ENCODE measurements at regions not wholly inside any gene's neighbourhood (a gene's known extent, or its start where the extent isn't known, plus 50 kb on each side); places are given as distances from the start of the nearest gene placed in this dataset.

DNA sequence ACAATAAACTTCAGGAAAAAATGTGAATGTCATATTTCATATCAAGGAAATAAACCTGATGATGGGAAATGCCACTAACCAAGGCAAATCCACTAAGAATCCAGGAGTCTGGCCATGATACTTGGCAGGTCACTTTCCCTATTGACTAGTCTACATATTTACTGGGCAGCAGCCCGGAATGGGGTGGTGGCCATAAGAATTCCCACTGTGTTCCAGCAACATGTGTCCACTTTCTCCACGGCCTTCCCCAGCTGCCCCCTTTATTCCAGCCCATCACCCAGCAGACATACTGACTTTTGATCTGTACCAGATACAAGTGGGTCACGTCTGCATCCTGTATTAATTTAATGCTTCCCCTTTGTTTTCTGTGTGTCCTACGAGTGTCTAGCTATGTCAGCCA, 234.5 kb upstream of the PRDM1 start:
- H3K4me3 Mint-ChIP-seq: no peak overlapping the region
- no peak overlapping the region for H3K27ac Mint-ChIP-seq
- H3K27me3 Mint-ChIP-seq: no peaks in the 10 kb centered on the region
- no peaks in the 10 kb centered on the region for H3K4me1 Mint-ChIP-seq (ENCODE audit: low read depth)
- H3K36me3 Mint-ChIP-seq (ENCODE audit: low read depth): no peaks in the 10 kb centered on the region
- no peaks in the 10 kb centered on the region for H3K9me3 Mint-ChIP-seq

GRCh38 chr6:105851113-105851580, 235.0 kb upstream of the PRDM1 start:
- H3K9me3 Mint-ChIP-seq: no peaks in the 10 kb centered on the region
- no peaks in the 10 kb centered on the region for H3K36me3 Mint-ChIP-seq (ENCODE audit: low read depth)
- no peak overlapping the region for H3K4me3 Mint-ChIP-seq
- no peaks in the 10 kb centered on the region for H3K27me3 Mint-ChIP-seq
- H3K4me1 Mint-ChIP-seq (ENCODE audit: low read depth): no peaks in the 10 kb centered on the region
- no peak overlapping the region for H3K27ac Mint-ChIP-seq

DNA sequence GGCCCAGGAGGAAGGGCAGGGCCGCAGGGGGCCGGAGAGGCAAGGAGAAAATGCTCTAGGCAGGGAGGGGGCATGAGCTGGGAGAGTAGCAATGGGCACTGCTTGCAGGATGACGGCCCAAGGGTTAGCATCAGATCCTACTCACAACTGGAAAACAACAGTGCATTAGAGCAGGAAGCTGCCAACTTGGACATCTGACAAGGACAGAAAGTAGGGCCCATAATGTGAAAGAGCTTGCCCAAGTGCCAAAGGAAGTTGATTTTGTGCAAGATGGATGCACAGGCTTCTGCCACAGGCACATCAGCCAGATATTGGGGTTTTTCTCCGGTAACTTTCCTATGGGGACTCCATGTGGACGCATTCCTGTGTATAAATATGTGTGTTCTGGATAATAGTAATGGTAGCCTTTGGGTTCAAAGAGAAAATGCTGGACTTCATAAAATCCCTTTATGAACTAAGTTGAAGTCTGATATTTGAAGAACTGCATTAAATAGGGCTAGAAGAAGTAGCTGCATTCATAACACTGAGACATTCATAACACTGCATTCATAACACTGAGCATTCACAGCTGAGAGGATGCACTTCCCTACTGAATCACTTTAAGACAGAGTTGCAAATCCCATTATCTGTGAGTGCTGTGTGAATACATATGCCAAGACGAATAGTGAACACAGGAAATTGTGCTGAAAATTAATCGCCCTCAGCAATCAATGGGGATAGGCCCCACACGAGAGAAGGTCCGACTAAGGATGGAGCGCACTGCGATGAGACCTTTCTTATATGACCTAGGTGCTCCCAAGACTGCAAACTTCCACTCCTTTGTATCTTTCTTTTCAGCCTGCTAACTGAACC, 235.6 kb upstream of the PRDM1 start:
- no peaks in the 10 kb centered on the region for H3K4me1 Mint-ChIP-seq (ENCODE audit: low read depth)
- no peaks in the 10 kb centered on the region for H3K9me3 Mint-ChIP-seq
- H3K36me3 Mint-ChIP-seq (ENCODE audit: low read depth): no peaks in the 10 kb centered on the region
- no peak overlapping the region for H3K4me3 Mint-ChIP-seq
- H3K27ac Mint-ChIP-seq: no peak overlapping the region
- no peaks in the 10 kb centered on the region for H3K27me3 Mint-ChIP-seq

GRCh38 chr6:105849746-105850145, 236.4 kb upstream of the PRDM1 start:
- Mint-ChIP-seq H3K4me3 (no peak overlapping the region), H3K27me3 (no peaks in the 10 kb centered on the region), H3K4me1 (ENCODE audit: low read depth) (no peaks in the 10 kb centered on the region), H3K27ac (no peak overlapping the region), H3K36me3 (ENCODE audit: low read depth) (no peaks in the 10 kb centered on the region), H3K9me3 (no peaks in the 10 kb centered on the region)

GRCh38 chr6:105847433-105847832, 238.7 kb upstream of the PRDM1 start:
- H3K27ac Mint-ChIP-seq: no peak overlapping the region

DNA sequence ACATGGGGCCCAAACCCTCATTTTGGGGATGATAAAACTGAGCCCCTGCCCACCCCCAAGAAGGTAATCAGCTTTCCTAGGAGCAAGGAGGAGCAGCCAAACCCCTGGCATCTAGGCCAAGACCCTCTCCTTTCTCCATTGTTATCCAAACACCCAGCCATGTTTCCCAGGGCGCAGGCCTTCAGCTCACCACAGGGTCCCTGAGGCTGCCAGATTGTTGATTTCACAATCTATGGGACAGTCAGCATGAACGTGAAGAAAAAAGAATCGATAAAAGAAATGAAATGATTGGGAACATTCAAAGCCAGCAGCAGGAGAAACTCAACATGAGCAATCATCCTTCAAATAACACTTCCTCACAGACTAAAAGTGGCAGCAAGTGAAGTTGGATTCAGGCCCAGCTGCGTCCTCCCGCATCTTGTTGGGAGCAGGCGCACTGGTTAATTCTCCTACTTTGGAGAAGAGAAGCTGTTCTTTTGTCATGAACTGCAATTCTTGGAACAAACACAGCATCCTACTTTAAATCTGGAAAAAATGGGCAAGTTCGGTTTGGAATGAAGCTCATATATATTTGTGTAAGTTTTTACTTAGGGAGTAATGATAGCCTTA, 241.8 kb upstream of the PRDM1 start:
- Mint-ChIP-seq H3K9me3 (no peaks in the 10 kb centered on the region), H3K27me3 (peaks cover 4% of the 10 kb centered on the region), H3K27ac (no peak overlapping the region), H3K4me3 (no peak overlapping the region), H3K36me3 (ENCODE audit: low read depth) (no peaks in the 10 kb centered on the region), H3K4me1 (ENCODE audit: low read depth) (no peaks in the 10 kb centered on the region)

More at GRCh38 chr6:105847433-105847832, 238.7 kb upstream of the PRDM1 start:
- no peaks in the 10 kb centered on the region for H3K36me3 Mint-ChIP-seq (ENCODE audit: low read depth)
- no peaks in the 10 kb centered on the region for H3K4me1 Mint-ChIP-seq (ENCODE audit: low read depth)
- H3K9me3 Mint-ChIP-seq: no peaks in the 10 kb centered on the region
- no peak overlapping the region for H3K4me3 Mint-ChIP-seq
- H3K27me3 Mint-ChIP-seq: no peaks in the 10 kb centered on the region

DNA sequence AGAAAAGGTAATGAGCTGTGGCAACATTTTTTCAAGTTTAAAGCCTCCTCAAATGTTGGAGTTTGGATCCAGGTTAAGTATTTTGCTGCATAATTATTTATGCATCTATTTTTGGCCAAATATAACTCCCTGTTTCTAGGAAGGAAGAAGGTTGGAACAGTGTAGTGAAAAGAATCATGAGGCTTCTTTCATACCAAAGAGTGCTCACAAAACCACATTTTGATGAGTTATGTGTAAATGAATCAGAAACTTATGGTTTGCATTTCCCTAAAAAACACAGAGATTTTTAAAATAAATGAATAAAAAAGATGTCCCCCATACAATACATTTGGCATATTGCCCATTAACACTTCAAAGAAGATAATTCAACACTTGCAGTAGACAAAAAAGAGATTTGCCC, 246.9 kb upstream of the PRDM1 start:
- peaks cover 8% of the 10 kb centered on the region for H3K27me3 Mint-ChIP-seq
- H3K36me3 Mint-ChIP-seq (ENCODE audit: low read depth): no peaks in the 10 kb centered on the region
- no peak overlapping the region for H3K27ac Mint-ChIP-seq
- H3K4me1 Mint-ChIP-seq (ENCODE audit: low read depth): peaks cover 4% of the 10 kb centered on the region
- no peak overlapping the region for H3K4me3 Mint-ChIP-seq
- H3K9me3 Mint-ChIP-seq: no peaks in the 10 kb centered on the region

GRCh38 chr6:105838171-105838570, 248.0 kb upstream of the PRDM1 start:
- Mint-ChIP-seq H3K4me1 (ENCODE audit: low read depth) (peaks cover 4% of the 10 kb centered on the region), H3K36me3 (ENCODE audit: low read depth) (no peaks in the 10 kb centered on the region), H3K27ac (no peak overlapping the region), H3K27me3 (peaks cover 8% of the 10 kb centered on the region), H3K9me3 (no peaks in the 10 kb centered on the region), H3K4me3 (no peak overlapping the region)

GRCh38 chr6:105836889-105837288, 249.2 kb upstream of the PRDM1 start:
- Mint-ChIP-seq H3K4me1 (ENCODE audit: low read depth) (peaks cover 4% of the 10 kb centered on the region), H3K4me3 (no peak overlapping the region), H3K27me3 (peaks cover 8% of the 10 kb centered on the region), H3K27ac (no peak overlapping the region), H3K9me3 (no peaks in the 10 kb centered on the region), H3K36me3 (ENCODE audit: low read depth) (no peaks in the 10 kb centered on the region)

DNA sequence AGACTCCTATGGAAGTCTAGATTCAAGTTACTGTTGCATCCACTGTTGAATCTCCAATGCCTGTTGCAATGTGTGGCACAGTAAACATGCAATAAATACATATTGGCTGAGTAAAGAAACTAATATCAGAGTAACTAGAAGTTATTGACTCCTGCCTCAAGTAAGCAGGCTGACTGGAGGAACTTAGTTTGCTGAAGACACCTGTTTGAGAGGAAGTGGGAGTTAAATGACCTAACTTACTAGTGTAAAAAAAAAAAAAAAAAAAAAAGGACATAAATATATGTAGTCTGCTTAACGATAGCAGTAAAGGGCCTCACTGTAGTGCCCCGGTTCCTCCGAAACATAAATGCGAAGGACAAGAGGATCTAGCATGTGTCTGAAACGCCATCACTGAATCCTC, 249.8 kb upstream of the PRDM1 start:
- Mint-ChIP-seq H3K4me1 (ENCODE audit: low read depth) (peaks cover 4% of the 10 kb centered on the region), H3K4me3 (no peak overlapping the region), H3K27me3 (peaks cover 8% of the 10 kb centered on the region), H3K36me3 (ENCODE audit: low read depth) (no peaks in the 10 kb centered on the region), H3K9me3 (no peaks in the 10 kb centered on the region), H3K27ac (no peak overlapping the region)

DNA sequence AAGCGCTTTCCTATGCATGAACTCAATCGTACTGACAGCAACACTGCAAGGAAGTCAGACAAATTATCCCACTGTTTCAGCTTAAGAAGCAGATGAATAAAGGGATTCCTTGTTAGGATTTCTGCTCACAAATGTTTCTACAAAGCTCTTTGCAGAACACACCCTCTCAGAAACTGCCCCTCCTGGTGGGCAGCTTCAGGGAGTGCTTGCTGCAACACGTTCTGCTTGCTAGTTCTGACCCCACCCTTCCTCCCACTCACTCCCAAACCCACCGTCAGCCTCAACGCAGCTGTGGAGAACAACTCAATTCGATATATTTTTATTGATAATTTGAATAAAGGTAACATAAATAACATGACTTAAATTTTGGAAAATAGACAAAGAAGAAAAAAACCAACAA, 250.8 kb upstream of the PRDM1 start:
- H3K36me3 Mint-ChIP-seq (ENCODE audit: low read depth): no peaks in the 10 kb centered on the region
- H3K9me3 Mint-ChIP-seq: no peaks in the 10 kb centered on the region
- no peak overlapping the region for H3K27ac Mint-ChIP-seq
- peaks cover 8% of the 10 kb centered on the region for H3K27me3 Mint-ChIP-seq
- H3K4me3 Mint-ChIP-seq: no peak overlapping the region
- peaks cover 4% of the 10 kb centered on the region for H3K4me1 Mint-ChIP-seq (ENCODE audit: low read depth)

GRCh38 chr6:105833959-105834947, 251.9 kb upstream of the PRDM1 start:
- peaks cover 8% of the 10 kb centered on the region for H3K27me3 Mint-ChIP-seq
- H3K4me1 Mint-ChIP-seq (ENCODE audit: low read depth): peaks cover 4% of the 10 kb centered on the region
- no peaks in the 10 kb centered on the region for H3K36me3 Mint-ChIP-seq (ENCODE audit: low read depth)

DNA sequence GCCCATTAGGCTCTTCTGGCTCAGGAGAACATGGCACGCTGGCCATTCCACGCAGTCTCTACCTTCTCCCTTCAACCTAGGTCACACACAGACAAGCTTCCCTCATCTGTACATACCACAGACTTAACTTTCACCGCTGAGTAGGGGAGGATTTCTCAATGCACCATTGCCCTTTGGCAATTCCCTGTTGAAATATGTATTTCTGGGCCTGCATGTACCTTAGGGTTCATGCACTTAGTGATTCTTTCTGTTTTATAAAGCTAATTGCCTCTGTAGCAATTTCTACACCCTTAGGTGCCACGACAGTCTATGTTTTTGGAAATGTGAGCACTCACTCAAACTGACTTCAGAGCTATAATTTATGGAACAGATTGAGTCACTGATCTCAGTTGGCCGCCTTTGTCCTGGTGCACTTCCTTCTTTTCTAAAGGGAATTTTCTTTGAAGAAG, 253.8 kb upstream of the PRDM1 start:
- Mint-ChIP-seq H3K36me3 (ENCODE audit: low read depth) (no peaks in the 10 kb centered on the region), H3K4me3 (no peak overlapping the region), H3K27ac (no peak overlapping the region), H3K4me1 (ENCODE audit: low read depth) (peaks cover 4% of the 10 kb centered on the region), H3K9me3 (no peaks in the 10 kb centered on the region), H3K27me3 (peaks cover 12% of the 10 kb centered on the region)

More at GRCh38 chr6:105833959-105834947, 251.9 kb upstream of the PRDM1 start:
- Mint-ChIP-seq H3K4me3 (no peak overlapping the region), H3K9me3 (no peaks in the 10 kb centered on the region), H3K27ac (no peak overlapping the region)

- no peak overlapping the region for H3K4me3 Mint-ChIP-seq
- no peaks in the 10 kb centered on the region for H3K9me3 Mint-ChIP-seq
- peaks cover 12% of the 10 kb centered on the region for H3K27me3 Mint-ChIP-seq
- H3K36me3 Mint-ChIP-seq (ENCODE audit: low read depth): no peaks in the 10 kb centered on the region
- peaks cover 4% of the 10 kb centered on the region for H3K4me1 Mint-ChIP-seq (ENCODE audit: low read depth)
- no peak overlapping the region for H3K27ac Mint-ChIP-seq
These were observed 254.6 kb upstream of the PRDM1 start for GRCh38 chr6:105831311-105832097.

Measured in stimulated activated naive CD8-positive, alpha-beta T cell treated with anti-CD3 and anti-CD28 coated beads, Interleukin-15, Interleukin-2, amounts not matched to agents 100 ng/mL and 50 ng/mL, for 24 hours (primary cell).